ENCODE measurements at regions not wholly inside any gene's neighbourhood (a gene's known extent, or its start where the extent isn't known, plus 50 kb on each side); places are given as distances from the start of the nearest gene placed in this dataset.

DNA sequence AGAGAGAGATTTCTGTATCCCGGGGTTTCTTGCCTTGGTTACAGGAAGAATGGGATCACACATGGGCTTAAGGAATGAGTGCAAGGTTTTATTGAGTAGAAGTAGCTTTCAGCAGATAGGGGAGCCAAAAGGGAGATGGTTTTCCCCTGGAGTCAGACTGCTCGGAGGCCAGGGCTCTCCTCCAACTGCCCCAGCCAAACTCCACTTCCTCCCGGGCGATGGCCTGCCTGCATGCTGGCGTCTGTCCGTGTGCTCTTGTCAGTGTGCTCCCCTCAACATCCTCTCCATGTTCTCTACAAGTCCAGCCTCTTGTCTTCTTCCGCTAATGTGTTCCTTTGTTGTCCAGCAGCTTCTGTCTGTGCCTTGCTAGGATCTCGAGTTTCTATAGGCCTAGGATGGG is 421.3 kb upstream of the ADGRL2 start:
- no peak for FAIRE-seq

GRCh38 chr1:81377406-81377805 is 423.3 kb upstream of the ADGRL2 start:
- FAIRE-seq, result no peak

GRCh38 chr1:81375884-81376548 is 424.7 kb upstream of the ADGRL2 start:
- no peak for FAIRE-seq

- no peak for FAIRE-seq
Measured at GRCh38 chr1:81374481-81374880, 426.3 kb upstream of the ADGRL2 start.

GRCh38 chr1:81371864-81372263 is 428.9 kb upstream of the ADGRL2 start:
- FAIRE-seq, result no peak

DNA sequence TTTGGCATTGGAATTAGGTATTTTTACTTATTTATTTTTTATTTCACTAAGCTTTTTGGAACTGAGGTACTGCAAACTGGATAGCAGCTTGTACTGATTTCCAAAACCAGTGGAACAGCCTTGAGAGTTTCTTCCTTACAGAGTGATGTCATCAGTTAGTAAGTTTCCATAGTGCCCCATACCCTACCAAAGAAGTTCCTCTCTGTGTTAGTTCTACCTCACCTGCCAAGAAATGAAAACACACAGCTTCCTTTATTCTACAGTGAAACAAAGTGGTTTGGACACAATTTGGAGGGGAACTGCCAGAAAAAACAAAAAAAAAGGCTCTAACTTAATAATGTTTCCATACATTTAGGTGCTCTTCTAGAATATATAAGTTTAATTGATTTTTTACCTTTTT is 430.9 kb upstream of the ADGRL2 start:
- FAIRE-seq, result no peak

DNA sequence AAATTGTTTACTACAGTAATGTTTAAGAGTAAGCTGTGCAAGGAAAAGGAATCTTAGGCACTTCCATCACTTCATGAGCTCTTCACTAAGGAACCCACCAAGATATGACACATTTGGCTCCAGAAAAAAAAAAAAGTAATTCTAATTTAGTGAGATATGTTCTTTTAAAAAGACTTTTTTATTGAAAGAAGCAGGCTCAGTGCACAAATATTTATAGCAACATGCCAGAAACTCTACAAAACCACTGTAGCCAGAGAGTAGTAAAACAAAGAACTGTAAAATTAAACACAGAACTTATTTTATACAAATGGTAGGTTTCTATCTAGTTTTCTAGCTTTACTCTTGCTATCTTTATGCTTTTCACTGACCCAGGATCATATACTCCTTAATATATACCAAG is 434.6 kb upstream of the ADGRL2 start:
- FAIRE-seq, result no peak

- no peak for FAIRE-seq
Measured at GRCh38 chr1:81364088-81364487, 436.6 kb upstream of the ADGRL2 start.

GRCh38 chr1:81358151-81358550 is 442.6 kb upstream of the ADGRL2 start:
- no peak for FAIRE-seq

DNA sequence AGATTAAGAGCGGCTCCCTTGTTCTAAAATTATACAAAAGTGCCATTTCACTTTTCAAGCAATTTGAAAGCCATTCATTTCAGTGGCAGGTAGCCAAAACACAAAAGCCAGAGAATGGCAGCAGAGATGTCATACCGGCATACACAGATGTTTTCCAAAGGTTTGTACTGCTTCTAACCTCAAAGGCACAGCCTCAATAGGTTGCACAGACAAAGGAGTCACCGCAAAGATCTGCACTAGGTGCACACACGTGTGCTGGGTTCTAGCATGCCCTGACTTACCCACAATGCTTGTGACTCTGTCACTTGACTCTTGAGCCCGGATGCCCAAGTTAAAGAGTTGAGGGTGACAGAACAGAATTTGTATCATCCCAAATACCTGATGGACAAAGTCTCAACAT is 448.9 kb upstream of the ADGRL2 start:
- no peak for FAIRE-seq

DNA sequence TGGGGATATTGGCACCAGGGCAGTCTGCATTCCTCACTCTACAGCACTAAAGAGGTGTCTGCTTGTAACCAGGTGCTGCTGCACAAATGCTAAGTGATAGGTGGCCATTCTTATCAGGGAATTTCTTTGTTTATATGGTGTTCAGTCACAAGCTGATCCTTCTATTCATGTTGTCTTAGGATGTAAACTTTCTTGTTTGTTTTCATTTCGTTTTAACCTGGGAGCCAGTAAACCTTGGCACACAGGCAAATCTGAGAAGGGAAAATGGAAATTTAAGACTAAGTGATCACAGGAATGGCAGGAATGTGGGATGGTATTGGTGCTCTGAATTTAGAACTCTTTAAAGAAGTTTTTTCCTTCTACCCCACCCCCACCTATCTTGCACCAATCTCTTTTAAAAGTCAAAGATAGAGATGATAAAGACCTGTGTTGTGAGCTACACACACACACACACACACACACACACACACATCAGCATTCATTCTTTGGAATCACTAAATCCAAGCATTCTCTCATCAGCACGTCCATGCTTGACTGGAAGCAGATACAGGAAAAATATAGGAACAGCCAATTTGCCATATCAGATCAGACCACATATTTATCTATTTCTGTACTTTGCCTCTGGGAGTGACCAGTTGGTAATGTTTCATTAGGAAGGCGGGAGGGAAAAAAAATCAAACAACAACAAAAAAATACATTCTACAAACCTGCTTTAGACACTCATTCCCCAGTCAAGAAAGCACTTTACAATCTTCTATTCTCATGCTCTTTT is 451.4 kb upstream of the ADGRL2 start:
- FAIRE-seq, result no peak

GRCh38 chr1:81345110-81345509 is 455.6 kb upstream of the ADGRL2 start:
- no peak for FAIRE-seq

DNA sequence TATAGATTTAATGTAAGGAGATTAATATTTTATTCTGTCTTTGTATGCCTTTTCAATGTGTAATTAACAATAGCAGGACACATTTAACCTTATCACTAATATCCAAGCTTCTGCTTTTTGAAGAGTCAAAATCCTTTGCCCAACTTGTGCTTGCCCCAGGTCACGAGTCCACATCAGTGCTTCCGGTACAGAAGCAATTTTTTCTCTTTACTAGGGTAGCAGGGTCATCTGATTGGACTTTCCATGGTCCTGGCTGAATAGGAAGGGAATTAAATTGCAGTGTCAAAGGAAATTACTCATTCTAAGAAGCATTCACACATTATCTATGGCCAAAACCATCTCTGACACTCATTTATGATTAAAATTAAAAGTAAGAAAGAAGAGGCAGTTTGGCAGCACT is 460.5 kb upstream of the ADGRL2 start:
- no peak for FAIRE-seq

DNA sequence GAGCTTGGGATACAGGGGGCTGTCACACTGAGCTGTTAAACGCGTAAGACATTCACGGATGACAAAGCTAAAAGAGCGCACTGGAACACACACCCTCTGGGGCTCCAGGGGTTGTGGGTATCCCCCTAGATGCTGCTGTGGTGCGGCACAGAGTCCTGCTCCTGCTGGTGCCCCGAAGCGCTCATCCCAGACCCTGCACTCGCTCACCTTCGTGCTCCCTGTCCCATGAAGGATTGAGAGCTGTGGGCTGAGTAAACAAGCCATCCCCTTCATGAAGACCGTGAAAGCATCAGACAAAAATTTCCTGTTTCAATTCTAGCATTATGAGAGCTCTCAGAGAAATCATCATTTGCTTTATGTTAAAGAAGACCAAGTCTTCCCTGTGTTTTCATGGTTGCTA is 463.5 kb upstream of the ADGRL2 start:
- FAIRE-seq, result no peak

- FAIRE-seq, result no peak
Measured at GRCh38 chr1:81335876-81336275, 464.9 kb upstream of the ADGRL2 start.

GRCh38 chr1:81330521-81330920 is 470.2 kb upstream of the ADGRL2 start:
- FAIRE-seq, result no peak

DNA sequence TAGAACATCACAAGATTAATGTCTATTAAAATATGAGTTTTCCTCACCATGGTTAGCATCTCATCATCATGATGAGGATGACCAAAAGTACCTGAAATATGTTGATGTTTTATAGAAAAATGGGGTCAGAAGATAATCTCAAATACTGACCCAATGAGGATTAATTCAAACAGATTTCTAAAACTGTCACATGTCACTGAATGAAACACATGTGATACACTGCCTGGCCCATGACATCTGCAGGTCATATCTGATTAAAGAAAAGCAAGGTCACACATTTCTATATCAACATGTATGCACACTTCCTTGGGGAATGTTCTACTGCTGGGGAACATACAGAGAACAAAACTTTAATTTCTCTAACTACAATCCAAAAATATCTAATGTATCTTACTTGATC is 470.6 kb upstream of the ADGRL2 start:
- FAIRE-seq, result no peak

DNA sequence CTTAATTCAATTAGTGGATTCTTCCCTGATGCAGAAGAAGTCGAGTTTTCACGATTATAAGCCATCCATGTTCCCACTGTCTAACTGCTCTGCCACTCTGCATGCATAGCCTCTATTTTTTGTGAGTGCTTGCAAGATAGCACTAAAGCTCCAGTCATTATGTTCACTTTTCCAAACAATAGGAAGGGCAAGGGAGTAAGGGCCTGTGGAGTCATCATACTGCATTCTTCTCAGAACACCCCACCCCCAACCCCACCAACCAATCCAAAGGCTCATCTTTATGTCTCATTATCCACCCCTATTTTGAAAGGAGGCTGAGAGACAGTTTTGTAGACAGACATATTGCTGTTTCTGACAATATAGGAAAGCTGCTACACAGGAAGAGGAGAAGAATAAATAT is 471.7 kb upstream of the ADGRL2 start:
- no peak for FAIRE-seq

DNA sequence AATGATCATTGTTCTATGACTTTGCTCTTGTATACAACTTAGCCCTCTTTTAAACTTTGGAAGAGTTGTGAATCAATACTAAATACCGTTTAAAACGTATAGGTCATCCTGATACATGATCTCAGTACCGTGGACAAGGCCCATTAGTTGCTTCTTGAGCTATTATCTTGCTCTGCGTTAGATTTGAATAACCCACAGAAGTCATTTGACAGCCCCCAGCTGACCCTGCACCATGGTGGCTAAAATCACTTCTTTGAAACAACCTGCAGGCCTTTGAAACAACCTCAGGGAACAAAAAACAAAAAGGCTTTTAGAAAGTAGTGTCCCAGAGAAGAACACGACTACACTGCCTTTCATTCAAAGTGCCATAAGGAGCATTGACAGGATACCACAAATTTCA is 473.0 kb upstream of the ADGRL2 start:
- no peak for FAIRE-seq

DNA sequence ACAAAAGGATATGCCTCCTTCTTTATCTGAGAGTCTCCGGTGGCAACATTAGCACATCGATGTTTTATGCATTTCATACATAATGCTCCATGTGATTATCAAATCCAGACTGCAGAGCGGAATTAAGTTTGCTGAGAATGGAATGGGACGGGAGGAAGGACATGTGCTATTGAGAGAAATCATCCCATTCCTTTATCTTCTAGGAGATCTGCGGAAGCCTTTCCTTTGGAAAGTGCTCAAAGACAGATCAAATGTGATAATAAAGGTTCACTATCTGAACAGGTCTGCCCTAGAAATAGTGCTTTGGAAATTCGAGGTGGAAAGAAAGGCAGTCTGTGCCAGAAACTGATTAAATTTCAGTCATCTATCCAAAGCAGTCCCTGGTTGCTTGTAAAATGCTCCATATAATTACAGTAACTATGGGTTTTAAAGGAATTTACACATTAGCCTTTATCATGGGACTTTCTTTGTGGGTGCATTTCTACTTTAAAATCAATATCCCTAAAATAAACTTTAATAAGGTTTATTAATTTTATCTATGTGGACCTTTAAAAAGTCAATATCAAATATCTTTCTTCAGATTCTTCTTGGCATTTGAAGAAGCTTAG is 473.5 kb upstream of the ADGRL2 start:
- no peak for FAIRE-seq

- FAIRE-seq, result no peak
Measured at GRCh38 chr1:81326212-81326611, 474.5 kb upstream of the ADGRL2 start.

- FAIRE-seq, result no peak
Measured at GRCh38 chr1:81325397-81325796, 475.3 kb upstream of the ADGRL2 start.

GRCh38 chr1:81323862-81324261 is 476.9 kb upstream of the ADGRL2 start:
- no peak for FAIRE-seq

DNA sequence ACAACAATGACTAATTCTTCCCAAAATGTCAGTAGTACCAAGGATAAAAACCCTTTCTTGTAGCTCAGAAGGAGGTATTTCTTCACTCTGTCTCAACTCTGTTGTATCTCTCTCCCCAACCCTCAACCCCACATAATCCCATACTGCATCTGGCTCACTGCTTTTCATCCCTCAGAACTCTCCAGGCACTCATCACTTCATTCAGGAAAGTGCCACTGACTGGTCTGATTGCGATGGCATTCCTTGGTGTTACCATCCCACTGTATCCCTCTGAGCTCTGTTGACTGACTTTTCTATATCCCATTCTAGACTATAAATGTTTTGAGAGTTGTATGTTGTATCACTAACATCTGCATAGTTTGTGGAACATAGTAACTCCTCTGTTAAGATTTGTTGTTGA is 483.5 kb upstream of the ADGRL2 start:
- FAIRE-seq, result no peak

Measured in A204.1 (cell line).